ENCODE measurements at regions not wholly inside any gene's neighbourhood (a gene's known extent, or its start where the extent isn't known, plus 50 kb on each side); places are given as distances from the start of the nearest gene placed in this dataset.

DNA sequence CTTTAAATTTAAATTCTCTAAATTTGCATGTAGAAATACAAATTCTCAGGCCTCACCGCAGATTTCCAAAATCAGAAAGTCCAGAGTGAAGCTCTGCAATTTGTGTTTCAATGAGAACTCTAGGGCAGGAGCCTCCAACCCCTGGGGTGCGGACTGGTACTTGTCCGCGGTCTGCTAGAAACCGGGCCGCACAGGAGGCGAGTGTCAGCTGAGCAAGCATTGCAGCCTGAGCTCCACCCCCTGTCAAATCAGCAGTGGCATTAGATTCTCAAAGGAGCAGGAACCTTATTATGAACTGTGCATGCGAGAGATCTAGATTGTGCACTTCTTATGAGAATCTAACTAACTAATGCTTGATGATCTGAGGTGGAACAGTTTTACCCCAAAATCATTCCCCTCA lies 203.0 kb upstream of the PCSK2 start:
- no peak for DNase-seq

DNA sequence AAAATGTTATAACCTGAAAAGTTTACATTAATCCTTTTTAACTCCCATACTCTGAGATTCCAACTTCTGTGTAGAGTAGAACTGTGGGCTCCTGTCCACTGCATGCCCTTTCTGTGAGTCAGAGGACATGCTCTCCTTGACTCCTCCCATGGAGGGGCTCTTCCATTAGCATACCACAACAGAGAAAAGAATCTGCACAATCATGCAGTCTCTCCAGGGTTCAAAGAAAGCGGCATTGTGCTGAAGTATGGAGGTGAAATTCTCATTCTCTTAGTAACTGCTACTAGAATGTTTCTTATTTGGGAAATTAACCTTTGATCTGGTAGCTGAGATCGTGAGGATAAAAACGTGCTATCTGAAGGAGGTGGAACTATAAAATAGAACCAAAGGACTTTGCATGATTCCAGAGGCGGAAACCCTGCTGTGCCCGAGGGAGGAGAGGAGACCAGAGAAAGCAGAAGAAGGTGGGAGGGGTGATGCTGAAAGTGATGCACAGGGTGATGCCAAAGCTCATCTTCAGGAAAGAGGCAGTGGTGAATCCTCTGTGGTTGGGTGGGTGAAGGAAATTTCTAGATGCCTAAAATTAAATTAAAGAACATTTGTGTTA lies 202.2 kb upstream of the PCSK2 start:
- DNase-seq = no peak

DNA sequence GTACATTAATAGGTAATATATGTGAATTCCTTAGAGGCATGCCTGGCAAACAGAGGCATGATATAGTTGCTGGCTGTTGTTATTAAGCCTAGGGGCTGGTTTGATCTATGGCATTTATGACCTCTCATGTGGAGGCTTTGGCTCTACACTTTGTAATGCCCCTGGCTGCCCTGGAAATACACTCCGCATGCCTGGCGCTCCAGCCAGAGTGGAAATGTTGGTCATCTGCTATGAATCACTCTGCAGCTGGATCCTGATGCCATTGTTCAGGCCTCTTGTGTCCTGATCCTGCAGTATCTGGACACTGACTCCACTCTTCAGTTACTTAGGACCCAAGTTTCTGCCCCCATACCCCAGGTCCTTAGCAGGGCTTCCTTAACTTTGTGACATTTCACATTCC lies 200.5 kb upstream of the PCSK2 start:
- no peak for DNase-seq

DNA sequence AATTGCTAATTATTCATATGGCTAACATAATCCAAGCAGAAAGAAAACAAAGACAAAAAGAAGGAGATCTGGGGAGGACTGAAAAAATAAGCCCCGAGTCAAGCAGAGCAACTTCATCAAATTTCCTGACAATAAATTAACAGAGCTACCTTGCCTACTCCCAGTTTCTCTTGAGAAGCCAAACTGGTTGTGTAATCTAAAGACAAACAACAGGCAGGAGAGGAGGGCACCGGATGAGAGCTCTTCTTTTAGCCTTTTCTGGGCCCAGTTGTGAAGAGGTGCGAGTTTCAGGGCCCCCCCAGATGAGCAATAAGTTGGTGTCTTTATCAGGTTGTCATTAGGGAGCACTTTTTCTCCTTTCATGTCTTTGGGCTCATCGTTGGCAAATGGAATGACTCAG lies 197.1 kb upstream of the PCSK2 start:
- no peak for DNase-seq

DNA sequence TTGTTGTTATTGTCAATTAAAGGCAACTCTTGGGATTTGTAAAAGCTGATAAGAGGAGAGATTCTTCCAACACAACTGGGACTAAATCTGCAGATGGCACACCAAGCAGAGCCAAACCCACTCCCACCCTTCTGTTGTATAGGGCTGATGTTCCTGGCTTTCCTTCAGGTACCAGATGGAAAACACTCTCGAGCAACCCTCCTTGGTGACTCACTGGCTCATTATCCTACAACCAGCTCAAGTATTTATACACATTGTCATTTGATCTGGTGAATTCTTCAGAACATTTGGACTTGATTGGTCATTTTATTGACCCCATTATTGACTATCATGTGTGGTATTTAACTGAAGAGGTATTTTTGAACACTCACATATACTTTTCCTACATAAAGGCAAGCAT lies 190.3 kb upstream of the PCSK2 start:
- DNase-seq = peak; percentile 88

DNA sequence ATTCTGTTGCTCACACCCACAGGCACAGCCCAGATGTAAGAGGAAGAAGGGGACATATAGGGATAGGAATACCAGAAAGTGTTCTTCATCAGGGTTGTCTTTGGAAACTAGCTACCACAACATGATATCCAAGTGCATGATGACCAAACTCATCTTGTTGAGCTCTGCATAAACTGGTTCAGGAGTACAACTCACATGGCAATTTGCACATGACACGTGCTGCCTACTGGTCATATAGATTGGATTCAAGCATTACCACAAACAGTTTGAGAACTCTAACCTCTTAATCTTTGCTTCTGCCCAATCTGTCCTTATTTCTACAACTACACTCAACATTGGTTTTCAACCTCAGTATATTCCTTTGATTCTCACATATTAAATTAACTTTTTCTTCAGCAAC lies 184.7 kb upstream of the PCSK2 start:
- DNase-seq = no peak

DNA sequence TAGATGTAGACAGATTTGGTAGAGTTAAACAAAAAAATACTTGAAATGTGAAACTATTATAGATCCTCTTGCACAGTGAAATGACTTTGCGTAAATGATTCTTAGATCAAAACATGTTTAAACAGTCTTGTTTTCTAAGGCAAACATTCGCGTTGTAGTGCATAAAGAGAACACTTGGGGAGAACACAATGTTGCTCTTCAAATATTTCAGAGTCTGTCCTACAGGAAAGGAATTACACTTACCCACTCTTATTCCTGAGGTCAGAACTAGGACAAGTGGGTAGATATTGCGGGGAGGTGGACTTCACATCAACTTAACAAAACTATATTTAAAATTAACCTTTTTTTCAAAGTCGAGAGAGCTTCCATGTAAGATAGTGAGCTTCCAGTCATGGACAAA lies 183.5 kb upstream of the PCSK2 start:
- no peak for DNase-seq

DNA sequence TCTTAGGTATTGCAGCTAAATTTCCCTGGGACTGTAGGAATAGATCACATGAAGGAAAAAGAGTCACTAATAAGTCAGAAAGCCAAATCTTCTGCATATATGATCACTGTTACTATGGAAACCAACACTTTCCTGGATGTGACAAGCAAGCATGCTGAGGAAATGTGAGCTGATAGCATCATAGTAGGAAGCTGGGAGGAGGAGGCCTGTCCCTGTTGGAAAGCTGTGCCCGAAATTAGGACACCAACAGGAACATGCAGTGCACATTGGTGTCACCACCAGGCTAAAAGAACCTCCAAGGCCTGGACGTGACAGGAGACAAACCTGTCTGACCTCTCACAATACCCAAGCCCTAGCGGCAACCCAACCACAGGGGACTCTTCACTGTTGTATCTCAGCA lies 181.9 kb upstream of the PCSK2 start:
- DNase-seq = no peak

DNA sequence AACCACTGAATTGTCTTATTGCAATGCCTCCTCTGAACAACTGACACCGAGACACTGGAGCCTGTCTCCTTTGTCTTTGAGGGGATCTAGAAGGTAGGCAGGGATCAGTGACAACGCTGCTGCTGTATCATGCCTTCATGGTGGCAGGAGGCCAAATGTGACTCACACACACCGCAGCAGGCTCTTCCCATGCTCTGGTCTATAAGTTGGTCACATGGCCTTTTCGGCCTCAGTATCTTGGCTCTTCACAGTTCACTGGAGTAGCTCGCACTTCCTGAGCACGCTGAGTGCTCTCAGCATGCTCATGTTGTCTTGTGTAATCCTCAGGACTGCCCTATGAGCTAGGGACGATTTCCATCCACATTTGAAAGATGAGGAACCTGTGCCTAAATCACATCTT lies 167.4 kb upstream of the PCSK2 start:
- peak; percentile 96 for DNase-seq

DNA sequence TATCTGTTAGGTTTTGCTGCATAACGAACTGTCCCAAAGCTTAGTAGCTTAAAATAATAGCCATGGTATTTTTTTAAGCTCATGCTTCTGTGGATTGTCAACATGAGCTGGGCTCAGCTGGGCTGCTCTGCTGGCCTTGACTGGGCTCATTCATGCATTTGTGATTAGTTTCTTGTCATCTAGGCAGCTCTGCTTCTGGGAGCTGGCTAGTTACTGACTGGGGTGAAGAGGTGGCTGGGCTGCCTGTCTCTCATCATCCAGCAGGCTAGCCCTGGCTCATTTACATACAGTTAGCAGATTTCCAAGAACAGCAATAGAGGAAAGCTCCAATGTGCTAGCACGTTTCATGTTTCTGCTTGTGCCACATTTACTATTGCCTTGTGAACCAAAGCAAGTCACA lies 165.1 kb upstream of the PCSK2 start:
- no peak for DNase-seq

DNA sequence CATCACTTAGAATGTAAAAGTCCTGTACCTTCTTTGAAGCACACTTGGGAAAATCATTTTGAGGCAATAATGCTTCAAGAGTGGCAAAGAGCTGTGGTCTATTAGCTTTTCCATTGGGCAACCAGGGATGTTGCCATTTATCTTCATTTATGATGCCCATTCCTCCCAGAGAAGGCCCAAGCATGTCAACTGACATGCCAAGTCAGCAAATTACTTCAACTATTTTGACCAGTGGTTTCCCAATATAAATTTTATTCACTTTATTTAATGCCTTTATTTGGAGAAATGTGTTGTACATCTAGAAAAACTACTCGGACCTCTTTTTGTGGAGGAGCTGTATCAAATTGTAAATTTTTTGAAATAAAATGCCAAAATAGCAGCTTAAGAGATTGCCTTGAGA lies 164.1 kb upstream of the PCSK2 start:
- no peak for DNase-seq

DNA sequence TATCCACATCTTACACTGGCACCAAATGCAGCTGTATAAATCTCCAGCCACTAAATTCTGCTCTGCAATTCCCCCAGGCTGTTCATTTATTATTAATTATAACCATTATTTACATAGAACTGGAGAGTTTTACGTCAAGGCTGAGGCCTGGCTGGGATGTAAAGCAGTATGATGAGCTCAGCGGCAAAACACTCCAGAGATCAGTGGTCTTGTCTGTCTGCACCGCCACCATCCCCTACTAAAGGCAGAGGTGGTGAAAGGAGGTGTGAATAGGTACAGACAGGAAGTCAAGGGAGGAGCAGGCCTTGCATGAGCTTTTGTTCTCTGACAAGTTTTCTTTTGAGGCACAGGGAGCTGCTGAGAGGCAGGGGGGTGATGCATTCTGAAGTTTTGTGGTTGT lies 159.9 kb upstream of the PCSK2 start:
- DNase-seq = peak; percentile 43

DNA sequence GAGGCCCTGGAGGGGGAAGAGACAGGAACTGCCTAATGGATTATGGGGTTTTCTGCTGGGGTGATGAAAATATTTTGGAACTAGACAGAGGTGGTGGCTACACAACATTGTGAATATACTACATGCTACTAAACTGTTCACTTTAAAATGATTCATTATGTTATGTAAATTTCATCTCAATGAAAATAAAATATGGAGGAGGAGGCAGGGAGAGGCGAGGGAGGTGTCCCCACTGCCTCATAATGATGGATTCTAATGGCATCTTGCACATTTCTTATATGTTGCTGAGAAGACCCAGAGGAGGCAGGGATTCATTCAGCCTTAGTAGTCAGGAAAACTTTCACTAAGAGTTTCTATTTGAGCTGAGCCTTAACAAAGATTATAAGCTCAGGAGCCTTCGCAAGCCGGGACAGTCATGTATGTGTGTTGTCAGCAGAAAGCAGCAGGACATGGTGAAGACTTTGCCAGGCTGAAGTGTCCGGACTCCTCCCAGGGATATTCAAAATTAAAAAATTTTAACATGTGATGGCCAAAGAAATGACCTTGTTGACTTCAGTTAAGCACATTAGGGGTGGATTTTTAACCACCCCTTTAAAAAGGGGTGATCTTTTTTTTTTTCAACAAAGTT lies 158.6 kb upstream of the PCSK2 start:
- DNase-seq = no peak

DNA sequence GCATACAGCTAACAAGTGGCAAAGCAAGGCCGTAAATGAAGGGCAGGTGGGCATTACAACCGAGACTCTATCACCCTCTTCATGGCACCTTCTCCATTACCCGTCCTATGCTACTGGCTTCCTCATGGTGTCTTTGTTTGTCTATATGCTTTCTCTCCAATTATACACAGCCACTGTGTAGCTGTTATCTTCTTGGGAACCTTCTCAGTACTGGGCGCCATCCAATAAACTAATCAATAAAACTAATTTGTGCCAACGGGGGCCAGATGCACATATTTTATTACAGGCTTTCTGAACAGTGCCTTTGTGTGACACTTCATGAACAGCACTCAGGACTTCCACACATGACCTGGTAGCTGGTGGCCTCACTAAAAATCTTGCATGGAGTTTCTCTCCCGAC lies 149.8 kb upstream of the PCSK2 start:
- no peak for DNase-seq

DNA sequence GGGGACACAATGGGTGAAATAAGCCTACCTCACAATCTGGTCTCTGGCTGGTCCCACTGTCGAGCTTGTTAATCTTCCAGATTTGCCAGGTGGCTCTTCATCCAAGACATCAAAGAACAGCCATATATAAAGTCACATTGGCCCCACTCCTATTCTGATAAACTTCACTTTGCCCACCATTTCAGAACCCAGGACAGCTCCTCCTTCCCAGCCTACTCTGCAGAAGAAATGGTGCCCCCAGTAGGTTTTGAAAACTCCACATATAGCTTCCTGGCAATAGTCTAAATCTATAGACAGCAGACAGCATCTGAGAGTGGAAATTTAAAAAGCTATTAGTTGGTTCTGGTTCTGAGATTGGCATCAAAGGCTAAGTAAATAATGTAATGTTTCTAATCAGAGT lies 143.1 kb upstream of the PCSK2 start:
- no peak for DNase-seq

DNA sequence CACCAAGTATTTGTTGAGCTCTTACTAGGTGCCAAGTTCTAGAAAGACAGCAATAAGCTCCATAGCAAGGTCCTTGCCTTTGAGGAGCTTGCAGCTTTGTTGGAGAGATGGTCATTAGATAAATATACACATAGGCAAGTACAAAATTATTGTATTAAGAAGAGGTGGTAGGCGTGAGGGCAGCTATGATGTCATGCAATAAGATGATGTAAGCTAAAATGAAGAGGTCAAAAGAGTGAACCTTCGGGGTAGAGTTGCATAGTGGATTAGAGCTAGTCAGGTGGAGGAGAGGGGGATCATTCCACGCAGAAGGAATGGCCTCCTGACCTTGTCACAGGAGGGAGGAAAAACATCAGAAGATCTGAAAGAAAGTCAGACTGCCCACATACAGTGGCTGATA lies 141.9 kb upstream of the PCSK2 start:
- DNase-seq = no peak

DNA sequence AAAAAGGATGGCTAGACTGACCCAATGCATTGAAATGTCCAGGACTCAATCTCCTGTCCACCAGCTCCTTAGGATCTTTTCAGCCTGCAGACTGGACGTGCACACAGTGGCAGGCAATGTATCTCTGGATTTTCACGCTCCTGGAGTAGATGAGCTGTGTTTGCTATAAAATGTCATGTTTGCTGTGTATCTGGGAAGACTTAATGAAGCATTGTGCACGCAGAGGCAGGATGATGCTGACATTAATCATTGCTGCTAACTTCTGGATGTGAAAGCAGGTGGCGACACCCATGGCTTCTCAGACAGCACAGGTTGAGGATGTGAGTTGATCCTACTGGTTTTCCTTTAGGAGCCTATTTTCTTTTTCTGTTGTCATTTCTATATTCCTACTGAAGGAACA lies 133.1 kb upstream of the PCSK2 start:
- no peak for DNase-seq

DNA sequence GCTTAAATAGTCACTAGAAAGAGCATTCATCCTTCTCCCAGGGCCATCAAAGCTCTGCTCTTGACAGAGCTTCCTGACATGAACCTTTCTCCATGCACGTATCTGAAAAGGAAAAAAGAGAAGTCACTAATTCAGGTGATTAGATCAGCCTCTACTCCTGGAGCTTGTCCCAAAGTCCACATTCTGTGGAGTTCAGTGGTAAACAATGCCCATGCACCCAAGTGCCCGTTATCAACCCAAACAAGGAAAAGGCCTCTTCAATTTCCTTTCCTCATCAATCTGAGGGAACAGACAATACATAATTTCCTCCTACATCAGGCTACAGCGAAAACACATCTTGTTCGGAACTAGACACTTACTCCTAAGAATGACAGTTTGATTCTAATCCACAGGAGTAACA lies 129.2 kb upstream of the PCSK2 start:
- DNase-seq = peak; percentile 19

DNA sequence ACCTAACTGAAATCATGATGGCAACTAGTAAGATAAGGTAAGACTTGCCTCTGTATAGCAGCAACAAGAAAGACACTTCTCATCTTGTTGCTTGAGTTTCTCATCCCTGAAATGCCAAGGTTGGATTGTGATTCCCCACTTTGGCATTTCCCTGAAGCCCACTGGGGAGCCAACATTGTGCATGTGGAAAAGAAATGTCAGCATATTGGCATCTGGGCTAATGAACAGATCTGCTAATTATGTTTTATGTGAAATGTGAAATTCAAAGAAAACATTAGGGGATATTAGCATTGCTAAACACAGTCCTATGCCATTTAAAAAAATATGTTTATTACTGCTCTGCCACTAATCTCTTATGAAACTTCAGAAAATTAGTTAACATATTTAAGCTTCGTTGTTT lies 126.3 kb upstream of the PCSK2 start:
- no peak for DNase-seq

DNA sequence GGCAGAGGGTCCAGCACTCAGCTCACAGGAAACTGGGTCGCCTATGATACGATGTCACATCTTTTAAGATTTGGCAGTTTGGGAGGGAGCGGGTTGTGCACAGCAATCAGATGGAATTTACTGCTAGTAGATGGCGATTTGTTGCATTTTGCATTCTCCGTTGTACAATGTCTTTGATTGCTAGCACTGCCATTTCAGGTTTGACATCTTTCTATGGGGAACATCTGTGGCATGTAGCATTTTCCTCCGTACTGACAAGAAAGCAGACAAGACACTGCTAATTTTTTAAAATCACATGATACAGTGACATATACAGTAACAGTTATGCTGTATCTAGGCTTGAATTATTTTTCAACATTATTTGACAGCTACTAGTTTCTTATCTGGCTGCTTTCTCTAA lies 119.7 kb upstream of the PCSK2 start:
- DNase-seq = no peak

DNA sequence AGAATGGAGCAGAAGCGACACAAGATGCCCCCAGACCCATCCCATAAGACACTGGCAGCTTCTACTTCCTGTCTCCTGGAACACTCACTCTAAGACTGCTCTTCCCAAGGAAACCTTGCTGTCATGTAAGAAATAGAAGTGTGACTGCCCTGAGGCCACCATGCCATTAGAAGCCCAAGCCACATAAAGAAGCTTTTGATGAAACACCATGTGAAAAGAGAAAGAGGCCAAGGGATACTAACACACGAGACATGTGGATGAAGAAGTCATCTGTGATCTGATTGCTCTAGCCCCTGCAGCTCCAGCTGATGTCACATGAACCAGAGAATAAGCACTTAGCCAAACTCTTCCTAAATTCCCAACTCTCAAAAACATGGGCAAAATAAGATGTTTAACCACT lies 117.9 kb upstream of the PCSK2 start:
- DNase-seq = no peak

DNA sequence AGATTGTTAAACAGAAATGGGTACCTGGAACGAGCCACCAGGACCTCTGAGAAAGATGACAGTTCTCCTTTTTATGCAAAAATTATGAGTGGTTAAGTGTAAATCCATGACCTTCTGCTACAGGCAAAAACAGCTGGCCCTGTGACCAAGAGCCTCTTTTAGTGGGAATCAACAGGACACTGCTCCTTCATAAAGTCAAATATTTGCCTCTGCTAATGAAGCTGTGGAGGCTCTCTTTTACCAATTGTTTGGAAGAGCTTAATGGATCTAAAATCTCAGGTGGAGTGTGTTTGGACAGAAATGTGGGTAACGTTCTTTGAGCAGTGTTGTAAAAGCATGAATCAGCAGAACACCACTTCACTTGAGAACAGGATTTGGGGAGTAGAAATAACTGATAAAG lies 117.5 kb upstream of the PCSK2 start:
- DNase-seq = peak; percentile 34

DNA sequence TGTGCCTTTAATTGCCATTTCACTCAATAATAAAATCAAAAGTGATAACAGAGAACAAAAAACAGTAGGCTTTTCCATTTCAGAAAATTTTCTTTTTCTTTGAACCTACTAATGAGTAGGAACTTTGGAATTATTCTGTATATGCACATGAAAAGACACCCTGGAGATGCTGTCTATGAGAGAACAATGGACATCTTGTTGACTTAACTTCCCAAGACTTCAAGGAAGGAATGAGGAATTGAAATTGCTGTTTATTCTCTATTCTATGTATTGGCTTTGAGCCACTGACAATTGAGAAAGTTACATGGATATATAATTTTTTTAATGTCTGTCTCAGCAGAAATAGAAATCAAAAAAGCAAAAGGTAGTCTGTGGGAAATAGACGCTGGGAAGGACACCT lies 98.6 kb upstream of the PCSK2 start:
- DNase-seq = no peak

DNA sequence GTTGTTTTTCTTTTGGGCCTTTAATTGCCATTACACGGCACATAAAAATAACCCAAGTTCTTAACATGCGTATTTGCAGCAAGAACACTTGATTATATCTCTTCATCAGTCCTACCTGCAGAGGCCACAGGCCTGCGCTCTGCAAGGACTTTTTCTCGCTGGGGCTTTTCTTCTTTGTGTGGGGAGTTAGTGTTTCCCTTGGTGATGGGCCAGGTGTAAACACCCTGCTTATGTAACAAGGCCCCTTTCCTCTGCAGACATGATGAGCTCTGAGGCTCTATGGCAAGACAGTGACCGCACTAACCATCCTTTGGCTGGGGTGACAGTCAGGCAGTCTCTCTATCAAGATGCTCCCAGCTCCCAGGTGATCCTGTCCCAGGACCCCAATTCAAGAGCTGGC lies 97.8 kb upstream of the PCSK2 start:
- no peak for DNase-seq

DNA sequence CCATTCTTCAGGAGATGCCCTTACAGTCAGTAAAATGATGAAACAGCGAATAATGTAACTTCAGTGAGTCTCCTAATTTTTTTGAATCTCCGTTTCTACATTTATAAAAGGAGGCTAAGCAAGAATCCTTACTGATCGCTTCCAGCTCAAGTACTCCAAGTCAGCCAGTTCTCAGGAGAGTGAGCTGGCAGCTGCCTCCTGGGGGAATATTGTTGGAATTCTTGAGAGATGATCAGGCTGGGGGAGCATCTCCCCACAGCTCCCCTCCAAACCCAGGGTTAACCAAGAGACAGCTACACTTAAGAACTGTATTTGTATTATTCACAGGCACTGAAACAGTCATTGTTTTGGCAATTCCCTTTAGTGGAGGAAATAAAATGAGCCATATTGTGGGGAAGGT lies 89.1 kb upstream of the PCSK2 start:
- DNase-seq = no peak

DNA sequence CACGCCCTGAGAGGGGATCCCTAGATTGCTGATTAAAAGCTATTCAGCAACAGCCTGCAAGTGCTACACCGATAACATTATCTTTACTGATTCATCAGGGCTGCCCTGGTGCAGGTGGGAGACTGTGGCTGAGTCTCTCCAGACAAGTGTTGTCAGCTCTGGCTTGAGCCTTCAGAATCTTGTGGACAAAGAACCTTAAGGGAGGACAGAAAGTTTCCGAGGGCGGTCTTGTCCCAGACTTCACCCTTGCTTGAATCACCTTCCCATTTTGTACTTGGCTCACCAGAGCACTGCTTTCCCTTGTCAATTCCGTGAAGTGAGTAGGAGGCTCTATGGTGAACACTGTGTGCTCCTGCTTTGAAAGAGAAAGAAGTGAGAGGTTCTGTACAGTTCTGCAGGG lies 88.6 kb upstream of the PCSK2 start:
- no peak for DNase-seq

All from NCI-H2029 (cell line).